HFF-Myc (cell line): ENCODE measurements at regions not wholly inside any gene's neighbourhood (a gene's known extent, or its start where the extent isn't known, plus 50 kb on each side); places are given as distances from the start of the nearest gene placed in this dataset.

Experiments used
- DNase-seq: peaks from one replicate; pipeline ENCODE4 v3.0.0-alpha.2; 2011; ENCODE audit warnings: low read depth; ENCODE audit errors: extremely low read depth
- H3K4me3 ChIP-seq: replicated peaks from 2 replicates; pipeline ENCODE4 v1.5.1; 2011; ENCODE audit warnings: low read depth, mild to moderate bottlenecking, control low read depth, low read length
- TF ChIP-seq, protein P1 (sequence below): IDR thresholded peaks from 2 replicates; pipeline ENCODE4 v1.5.1; 2012; ENCODE audit warnings: mild to moderate bottlenecking, low read depth, low read length, control low read depth; ENCODE audit errors: missing control alignments

DNA sequence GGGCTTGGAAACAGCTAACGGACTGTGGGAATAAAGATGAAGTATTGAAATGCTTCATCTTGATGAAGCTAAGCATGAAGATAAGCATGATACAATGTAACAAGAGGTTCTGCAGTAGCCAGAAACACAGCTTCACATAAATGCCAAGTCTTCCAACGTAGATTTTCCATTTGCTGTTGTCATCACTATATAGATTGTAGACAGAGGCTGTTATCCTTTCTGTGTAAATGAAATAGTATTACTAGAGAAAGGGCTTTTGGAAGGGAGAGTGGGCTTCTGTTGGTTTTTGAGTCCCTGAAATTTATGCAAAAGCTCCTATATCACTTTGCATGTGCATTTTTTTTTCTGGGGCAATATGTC, 649.0 kb downstream of the RNF144B start:
- no peak overlapping the region for H3K4me3 ChIP-seq
- no peak for DNase-seq
- TF ChIP-seq, protein P1, sequence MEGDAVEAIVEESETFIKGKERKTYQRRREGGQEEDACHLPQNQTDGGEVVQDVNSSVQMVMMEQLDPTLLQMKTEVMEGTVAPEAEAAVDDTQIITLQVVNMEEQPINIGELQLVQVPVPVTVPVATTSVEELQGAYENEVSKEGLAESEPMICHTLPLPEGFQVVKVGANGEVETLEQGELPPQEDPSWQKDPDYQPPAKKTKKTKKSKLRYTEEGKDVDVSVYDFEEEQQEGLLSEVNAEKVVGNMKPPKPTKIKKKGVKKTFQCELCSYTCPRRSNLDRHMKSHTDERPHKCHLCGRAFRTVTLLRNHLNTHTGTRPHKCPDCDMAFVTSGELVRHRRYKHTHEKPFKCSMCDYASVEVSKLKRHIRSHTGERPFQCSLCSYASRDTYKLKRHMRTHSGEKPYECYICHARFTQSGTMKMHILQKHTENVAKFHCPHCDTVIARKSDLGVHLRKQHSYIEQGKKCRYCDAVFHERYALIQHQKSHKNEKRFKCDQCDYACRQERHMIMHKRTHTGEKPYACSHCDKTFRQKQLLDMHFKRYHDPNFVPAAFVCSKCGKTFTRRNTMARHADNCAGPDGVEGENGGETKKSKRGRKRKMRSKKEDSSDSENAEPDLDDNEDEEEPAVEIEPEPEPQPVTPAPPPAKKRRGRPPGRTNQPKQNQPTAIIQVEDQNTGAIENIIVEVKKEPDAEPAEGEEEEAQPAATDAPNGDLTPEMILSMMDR: no peak

DNA sequence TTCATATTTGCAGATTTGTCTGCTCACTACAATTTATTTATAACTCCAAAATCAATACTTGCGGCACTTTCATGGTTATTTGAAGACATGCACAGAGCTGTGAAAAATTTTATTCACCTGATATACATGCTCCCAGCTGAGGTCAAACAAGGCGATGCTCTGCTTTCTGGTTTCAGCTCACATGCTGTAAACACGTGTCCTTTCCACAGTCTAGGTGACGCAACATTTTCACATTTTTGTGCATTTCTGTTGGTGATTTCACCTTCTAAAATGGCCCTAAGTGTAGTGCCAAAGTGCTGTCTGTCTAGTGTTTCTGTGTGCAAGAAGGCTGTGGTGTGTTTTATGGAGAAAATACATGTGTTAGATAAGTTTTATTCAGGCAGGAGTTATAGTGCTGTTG, 650.5 kb downstream of the RNF144B start:
- DNase-seq: no peak
- TF ChIP-seq, protein P1: no peak
- no peak overlapping the region for H3K4me3 ChIP-seq

DNA sequence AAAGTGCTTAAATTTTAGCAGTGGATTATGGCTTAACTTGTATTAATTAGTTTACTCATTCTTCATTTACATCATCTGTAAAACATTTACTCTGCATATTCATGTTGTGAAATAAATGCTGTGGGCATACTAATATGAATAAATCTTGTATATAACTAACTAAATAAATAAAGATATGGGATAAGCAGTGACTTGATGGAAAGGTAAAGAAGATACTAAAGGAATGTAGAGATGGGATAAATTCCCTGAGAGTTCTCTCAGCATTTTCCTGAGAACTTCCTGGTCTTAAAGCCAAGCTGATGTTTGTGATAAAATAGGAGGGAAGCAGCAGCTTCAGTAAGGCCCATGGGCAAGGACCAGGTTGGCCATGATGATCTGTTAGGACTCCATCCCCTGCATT, 652.1 kb downstream of the RNF144B start:
- DNase-seq: no peak
- TF ChIP-seq, protein P1: no peak
- H3K4me3 ChIP-seq: no peak overlapping the region

DNA sequence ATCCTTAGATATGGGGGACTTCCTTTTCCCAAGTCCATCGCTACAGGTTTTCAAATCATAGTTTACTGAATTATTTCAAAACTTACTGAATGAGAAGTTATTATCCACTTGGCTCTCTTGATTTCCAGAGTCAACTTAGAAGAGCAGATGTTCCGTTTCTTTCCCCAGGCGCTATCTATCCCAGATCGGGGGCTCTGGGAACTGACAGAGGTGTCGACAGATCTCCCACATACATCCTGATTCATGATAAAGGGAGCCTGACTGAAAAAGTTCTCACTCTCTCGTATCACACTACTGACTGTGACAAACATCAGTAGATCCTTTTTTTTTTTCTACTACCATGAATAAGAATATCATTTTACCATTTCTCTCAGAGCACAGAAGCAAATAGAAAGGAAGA, 654.8 kb downstream of the RNF144B start:
- no peak for DNase-seq
- TF ChIP-seq, protein P1: no peak
- H3K4me3 ChIP-seq: no peak overlapping the region

DNA sequence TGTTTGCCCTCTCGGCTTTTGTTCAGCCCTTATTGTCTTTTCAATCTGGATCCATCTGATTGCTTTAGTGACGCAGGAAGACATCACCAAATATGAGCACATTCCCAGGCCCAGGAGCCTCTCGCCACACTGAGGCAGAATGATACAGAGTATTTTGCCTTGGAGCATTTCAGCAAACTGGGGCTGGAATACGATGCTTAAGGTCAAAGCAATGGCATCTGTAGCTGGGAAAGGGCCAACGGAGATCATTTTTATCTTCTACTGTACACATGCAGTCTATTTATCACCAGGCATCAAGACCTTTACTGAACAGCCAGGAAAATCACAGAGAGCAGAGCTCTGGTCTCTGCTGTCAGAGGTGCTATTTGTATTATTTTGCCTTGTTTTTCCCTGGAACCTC, 655.3 kb downstream of the RNF144B start:
- TF ChIP-seq, protein P1: no peak
- DNase-seq: no peak
- H3K4me3 ChIP-seq: no peak overlapping the region

DNA sequence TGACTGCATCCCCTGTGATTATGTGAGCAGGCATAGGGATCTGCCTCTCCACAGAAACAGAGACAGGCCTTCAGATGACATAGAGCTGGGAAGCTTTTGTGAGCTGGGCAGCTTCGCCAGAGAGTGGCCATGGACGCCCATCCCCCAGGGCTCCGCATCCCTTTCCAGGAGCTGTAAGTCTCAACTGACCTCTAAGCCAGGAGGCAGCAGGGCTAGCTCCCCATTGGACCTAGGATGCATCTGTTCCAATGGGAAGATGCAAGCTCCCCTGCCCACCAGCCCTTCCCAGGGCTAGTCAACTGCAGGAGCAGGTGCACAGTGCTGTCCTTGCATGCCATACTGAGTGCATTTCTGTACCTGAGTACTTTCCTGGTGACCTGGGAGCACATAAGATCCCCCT, 663.6 kb downstream of the RNF144B start:
- H3K4me3 ChIP-seq: no peak overlapping the region
- DNase-seq: no peak
- TF ChIP-seq, protein P1: no peak

DNA sequence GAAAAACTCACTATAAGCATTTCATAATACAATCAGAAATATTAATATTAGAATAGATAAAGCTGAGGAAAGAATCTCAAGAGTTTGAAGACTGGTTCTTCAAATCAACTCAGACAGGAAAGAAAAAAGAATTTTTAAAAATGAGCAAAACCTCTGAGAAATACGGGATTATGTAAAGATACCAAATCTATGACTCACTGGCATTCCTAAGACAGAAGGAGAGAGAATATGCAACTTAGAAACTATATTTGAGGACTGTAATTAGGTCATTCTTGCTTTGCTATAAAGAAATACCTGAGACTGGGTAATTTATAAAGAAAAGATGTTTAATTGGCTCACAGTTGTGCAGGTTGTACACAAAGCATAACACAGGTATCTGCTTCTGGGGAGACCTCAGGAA, 665.1 kb downstream of the RNF144B start:
- TF ChIP-seq, protein P1: no peak
- no peak overlapping the region for H3K4me3 ChIP-seq
- DNase-seq: no peak
